Activated T-helper 1 cell treated with anti-CD3 and anti-CD28 coated beads, Interleukin-12 subunit alpha, Interleukin-12 subunit beta, Interleukin-2, Interleukin-4 antibody, amounts not matched to agents 30 ng/mL and 10 ng/mL and 1 ng/mL, durations not matched to agents 14 hours and 24 hours and 36 hours (primary cell): ENCODE measurements at regions not wholly inside any gene's neighbourhood (a gene's known extent, or its start where the extent isn't known, plus 50 kb on each side); places are given as distances from the start of the nearest gene placed in this dataset.

Experiments
- DNase-seq: peaks from one replicate; pipeline ENCODE4 v3.0.0; 2021; ENCODE audit warnings: low spot score
- H3K27ac Mint-ChIP-seq: one replicate; pipeline ENCODE4 v1.8.0; 2021; ENCODE audit warnings: mild to moderate bottlenecking, mixed read lengths
- H3K27me3 Mint-ChIP-seq: one replicate; pipeline ENCODE4 v1.8.0; 2022; ENCODE audit warnings: mild to moderate bottlenecking, moderate library complexity, mixed read lengths; ENCODE audit not compliant: insufficient read depth
- H3K36me3 Mint-ChIP-seq: one replicate; pipeline ENCODE4 v1.8.0; 2021; ENCODE audit warnings: low read depth, mixed read lengths
- H3K4me1 Mint-ChIP-seq: one replicate; pipeline ENCODE4 v1.8.0; 2021; ENCODE audit warnings: low read depth, mixed read lengths
- H3K4me3 Mint-ChIP-seq: one replicate; pipeline ENCODE4 v1.8.0; 2021; ENCODE audit warnings: mild to moderate bottlenecking, moderate library complexity, mixed read lengths
- H3K9me3 Mint-ChIP-seq: one replicate; pipeline ENCODE4 v1.8.0; 2021; ENCODE audit warnings: mixed read lengths
- intact Hi-C: fragments of 100-400 bp; cut with micrococcal nuclease; formaldehyde crosslinking; loops from one replicate; pipeline ENCODE4 v1.15.1; 2024

GRCh38 chr21:41108668-41109585 is 59.0 kb upstream of the BACE2 start:
- no peak overlapping the region for H3K4me3 Mint-ChIP-seq
- H3K36me3 Mint-ChIP-seq = no peaks in the 10 kb centered on the region
- peaks cover 11% of the 10 kb centered on the region for H3K27me3 Mint-ChIP-seq
- no peak overlapping the region for H3K27ac Mint-ChIP-seq
- H3K9me3 Mint-ChIP-seq = no peaks in the 10 kb centered on the region
- H3K4me1 Mint-ChIP-seq = no peaks in the 10 kb centered on the region
- intact Hi-C loops = no loop called here
- DNase-seq = no peak

GRCh38 chr21:41110161-41110560 is 57.8 kb upstream of the BACE2 start:
- Mint-ChIP-seq H3K27ac (no peak overlapping the region), H3K9me3 (no peaks in the 10 kb centered on the region), H3K4me1 (no peaks in the 10 kb centered on the region), H3K4me3 (no peak overlapping the region), H3K36me3 (no peaks in the 10 kb centered on the region), H3K27me3 (peaks cover 11% of the 10 kb centered on the region)
- DNase-seq = no peak
- intact Hi-C loops = no loop called here

GRCh38 chr21:41110664-41111063 is 57.3 kb upstream of the BACE2 start:
- no peaks in the 10 kb centered on the region for H3K4me1 Mint-ChIP-seq
- intact Hi-C loops = no loop called here
- H3K27me3 Mint-ChIP-seq = peaks cover 7% of the 10 kb centered on the region
- no peak overlapping the region for H3K4me3 Mint-ChIP-seq
- DNase-seq = no peak
- no peaks in the 10 kb centered on the region for H3K36me3 Mint-ChIP-seq
- H3K9me3 Mint-ChIP-seq = no peaks in the 10 kb centered on the region
- H3K27ac Mint-ChIP-seq = no peak overlapping the region

GRCh38 chr21:41111681-41112080 is 56.3 kb upstream of the BACE2 start:
- Mint-ChIP-seq H3K27ac (no peak overlapping the region), H3K36me3 (no peaks in the 10 kb centered on the region), H3K9me3 (no peaks in the 10 kb centered on the region), H3K4me1 (no peaks in the 10 kb centered on the region), H3K4me3 (no peak overlapping the region), H3K27me3 (peaks cover 7% of the 10 kb centered on the region)
- DNase-seq = no peak
- intact Hi-C loops = no loop called here

GRCh38 chr21:41112740-41113692 is 54.9 kb upstream of the BACE2 start:
- intact Hi-C loops = no loop called here
- Mint-ChIP-seq H3K27ac (no peak overlapping the region), H3K27me3 (peaks cover 7% of the 10 kb centered on the region), H3K36me3 (no peaks in the 10 kb centered on the region), H3K4me1 (no peaks in the 10 kb centered on the region), H3K4me3 (peak overlapping the region; percentile 6), H3K9me3 (no peaks in the 10 kb centered on the region)
- DNase-seq = no peak

GRCh38 chr21:41115851-41116250 is 52.1 kb upstream of the BACE2 start:
- Mint-ChIP-seq H3K27me3 (peaks cover 6% of the 10 kb centered on the region), H3K36me3 (no peaks in the 10 kb centered on the region), H3K9me3 (no peaks in the 10 kb centered on the region), H3K4me3 (no peak overlapping the region), H3K4me1 (no peaks in the 10 kb centered on the region), H3K27ac (no peak overlapping the region)
- intact Hi-C loops = no loop called here
- DNase-seq = no peak
